ENCODE measurements at regions not wholly inside any gene's neighbourhood (a gene's known extent, or its start where the extent isn't known, plus 50 kb on each side); places are given as distances from the start of the nearest gene placed in this dataset.
"Not testable (repeated sequence)": the region's sequence is repeated elsewhere in the genome, so short reads cannot be mapped to it uniquely, and the experiment has no call there.

DNA sequence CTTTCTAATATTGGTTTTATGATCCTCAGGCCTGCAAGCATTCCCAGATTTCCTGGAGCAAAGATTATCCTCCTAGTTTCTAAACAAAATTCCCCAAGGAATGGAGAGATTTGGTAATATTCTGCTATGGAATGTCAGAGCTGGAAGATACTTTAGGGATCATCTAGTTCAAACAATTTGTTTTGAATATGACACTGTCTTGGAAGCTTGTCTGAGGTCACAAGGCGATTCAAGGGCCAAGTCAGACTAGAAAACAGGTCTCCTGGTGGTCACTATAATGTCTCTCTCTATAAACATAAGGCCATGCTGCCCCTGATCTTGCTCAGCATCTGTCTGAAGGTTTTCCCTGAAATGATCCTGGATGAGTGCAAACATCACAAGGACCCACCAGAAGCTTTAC lies 143.4 kb upstream of the BCL6 start:
- TF ChIP-seq, protein P1, sequence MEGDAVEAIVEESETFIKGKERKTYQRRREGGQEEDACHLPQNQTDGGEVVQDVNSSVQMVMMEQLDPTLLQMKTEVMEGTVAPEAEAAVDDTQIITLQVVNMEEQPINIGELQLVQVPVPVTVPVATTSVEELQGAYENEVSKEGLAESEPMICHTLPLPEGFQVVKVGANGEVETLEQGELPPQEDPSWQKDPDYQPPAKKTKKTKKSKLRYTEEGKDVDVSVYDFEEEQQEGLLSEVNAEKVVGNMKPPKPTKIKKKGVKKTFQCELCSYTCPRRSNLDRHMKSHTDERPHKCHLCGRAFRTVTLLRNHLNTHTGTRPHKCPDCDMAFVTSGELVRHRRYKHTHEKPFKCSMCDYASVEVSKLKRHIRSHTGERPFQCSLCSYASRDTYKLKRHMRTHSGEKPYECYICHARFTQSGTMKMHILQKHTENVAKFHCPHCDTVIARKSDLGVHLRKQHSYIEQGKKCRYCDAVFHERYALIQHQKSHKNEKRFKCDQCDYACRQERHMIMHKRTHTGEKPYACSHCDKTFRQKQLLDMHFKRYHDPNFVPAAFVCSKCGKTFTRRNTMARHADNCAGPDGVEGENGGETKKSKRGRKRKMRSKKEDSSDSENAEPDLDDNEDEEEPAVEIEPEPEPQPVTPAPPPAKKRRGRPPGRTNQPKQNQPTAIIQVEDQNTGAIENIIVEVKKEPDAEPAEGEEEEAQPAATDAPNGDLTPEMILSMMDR (IDR thresholded peaks at IDR 0.05) = no peak
- Mint-ChIP-seq H3K4me3 (ENCODE audit: unreplicated experiment) (no peak overlapping the region), H3K27ac (ENCODE audit: unreplicated experiment) (no peak overlapping the region), H3K36me3 (ENCODE audit: unreplicated experiment) (no peaks in the 10 kb centered on the region), H3K9me3 (ENCODE audit: unreplicated experiment) (peaks cover 8% of the 10 kb centered on the region), H3K27me3 (ENCODE audit: unreplicated experiment) (no peaks in the 10 kb centered on the region), H3K4me1 (ENCODE audit: unreplicated experiment) (peaks cover 7% of the 10 kb centered on the region)
- DNase-seq (ENCODE audit: extremely low spot score, unreplicated experiment) = no peak

DNA sequence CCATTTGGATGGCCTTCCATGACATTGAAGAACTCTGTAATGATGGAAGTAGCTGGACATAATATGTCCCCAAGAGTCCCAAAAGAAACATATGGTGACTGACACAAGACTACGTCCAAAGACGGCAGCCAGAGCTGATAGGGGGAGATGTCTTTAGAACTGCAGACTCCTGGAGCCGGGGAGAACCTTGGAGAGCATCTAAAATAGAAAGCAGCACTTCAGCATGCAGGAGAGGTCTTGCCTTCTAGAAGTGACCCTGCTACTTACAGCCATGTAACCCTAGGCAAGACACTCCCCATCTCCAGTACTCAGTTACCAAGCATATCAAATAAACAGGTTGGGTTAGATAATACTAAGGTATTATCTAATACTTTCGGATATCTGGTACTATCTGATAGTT lies 143.8 kb upstream of the BCL6 start:
- Mint-ChIP-seq H3K9me3 (ENCODE audit: unreplicated experiment) (peaks cover 8% of the 10 kb centered on the region), H3K4me3 (ENCODE audit: unreplicated experiment) (no peak overlapping the region), H3K36me3 (ENCODE audit: unreplicated experiment) (no peaks in the 10 kb centered on the region), H3K27ac (ENCODE audit: unreplicated experiment) (no peak overlapping the region), H3K4me1 (ENCODE audit: unreplicated experiment) (peaks cover 7% of the 10 kb centered on the region), H3K27me3 (ENCODE audit: unreplicated experiment) (no peaks in the 10 kb centered on the region)
- DNase-seq (ENCODE audit: extremely low spot score, unreplicated experiment) = no peak
- TF ChIP-seq, protein P1 (IDR thresholded peaks at IDR 0.05) = no peak

DNA sequence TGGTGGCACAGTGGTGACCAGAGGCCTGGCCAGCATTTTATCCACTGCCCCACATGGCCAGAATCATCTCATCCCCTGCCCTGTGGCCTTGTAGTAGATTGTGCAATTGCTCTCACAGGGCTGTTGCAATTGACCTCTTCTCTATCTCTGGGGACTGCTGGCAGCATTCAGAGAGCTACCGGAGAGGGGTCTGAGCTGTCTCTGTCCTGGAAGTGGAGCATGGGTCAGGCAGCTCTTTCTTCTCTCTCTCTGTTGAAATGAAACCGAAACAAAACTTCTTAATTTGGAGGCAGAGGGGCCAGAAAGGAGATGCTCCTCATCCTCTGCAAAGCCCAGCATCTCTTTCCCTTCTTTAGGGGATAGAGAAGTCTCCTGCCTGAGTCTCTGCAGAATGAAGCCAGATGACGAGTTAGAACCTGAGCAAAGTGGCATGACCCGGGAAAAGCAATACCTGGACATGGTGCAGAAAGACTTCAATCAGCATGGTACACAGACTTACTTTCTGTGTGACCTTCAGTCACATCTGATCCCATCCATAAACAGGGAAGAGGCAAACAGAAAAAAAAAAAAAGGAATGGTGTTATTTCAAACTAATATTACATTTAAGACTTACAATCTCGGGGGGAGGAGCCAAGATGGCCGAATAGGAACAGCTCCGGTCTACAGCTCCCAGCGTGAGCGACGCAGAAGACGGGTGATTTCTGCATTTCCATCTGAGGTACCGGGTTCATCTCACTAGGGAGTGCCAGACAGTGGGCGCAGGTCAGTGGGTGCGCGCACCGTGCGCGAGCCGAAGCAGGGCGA lies 144.5 kb upstream of the BCL6 start:
- Mint-ChIP-seq H3K4me3 (ENCODE audit: unreplicated experiment) (peak overlapping the region; percentile 57), H3K9me3 (ENCODE audit: unreplicated experiment) (peaks cover 8% of the 10 kb centered on the region), H3K4me1 (ENCODE audit: unreplicated experiment) (peaks cover 7% of the 10 kb centered on the region), H3K27me3 (ENCODE audit: unreplicated experiment) (no peaks in the 10 kb centered on the region), H3K36me3 (ENCODE audit: unreplicated experiment) (no peaks in the 10 kb centered on the region), H3K27ac (ENCODE audit: unreplicated experiment) (peak overlapping the region; percentile 45)
- TF ChIP-seq, protein P1 (IDR thresholded peaks at IDR 0.05) = no peak
- DNase-seq (ENCODE audit: extremely low spot score, unreplicated experiment) = no peak

DNA sequence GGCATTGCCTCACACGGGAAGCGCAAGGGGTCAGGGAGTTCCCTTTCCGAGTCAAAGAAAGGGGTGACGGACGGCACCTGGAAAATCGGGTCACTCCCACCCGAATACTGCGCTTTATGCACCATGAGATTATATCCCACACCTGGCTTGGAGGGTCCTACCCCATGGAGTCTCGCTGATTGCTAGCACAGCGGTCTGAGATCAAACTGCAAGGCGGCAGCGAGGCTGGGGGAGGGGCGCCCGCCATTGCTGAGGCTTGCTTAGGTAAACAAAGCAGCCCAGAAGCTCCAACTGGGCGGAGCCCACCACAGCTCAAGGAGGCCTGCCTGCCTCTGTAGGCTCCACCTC lies 145.1 kb upstream of the BCL6 start:
- not testable (repeated sequence) for H3K27me3 Mint-ChIP-seq (ENCODE audit: unreplicated experiment); H3K36me3 Mint-ChIP-seq (ENCODE audit: unreplicated experiment); H3K4me1 Mint-ChIP-seq (ENCODE audit: unreplicated experiment); DNase-seq (ENCODE audit: extremely low spot score, unreplicated experiment); H3K9me3 Mint-ChIP-seq (ENCODE audit: unreplicated experiment)
- Mint-ChIP-seq H3K27ac (ENCODE audit: unreplicated experiment) (peak overlapping the region; percentile 45), H3K4me3 (ENCODE audit: unreplicated experiment) (peak overlapping the region; percentile 57)

DNA sequence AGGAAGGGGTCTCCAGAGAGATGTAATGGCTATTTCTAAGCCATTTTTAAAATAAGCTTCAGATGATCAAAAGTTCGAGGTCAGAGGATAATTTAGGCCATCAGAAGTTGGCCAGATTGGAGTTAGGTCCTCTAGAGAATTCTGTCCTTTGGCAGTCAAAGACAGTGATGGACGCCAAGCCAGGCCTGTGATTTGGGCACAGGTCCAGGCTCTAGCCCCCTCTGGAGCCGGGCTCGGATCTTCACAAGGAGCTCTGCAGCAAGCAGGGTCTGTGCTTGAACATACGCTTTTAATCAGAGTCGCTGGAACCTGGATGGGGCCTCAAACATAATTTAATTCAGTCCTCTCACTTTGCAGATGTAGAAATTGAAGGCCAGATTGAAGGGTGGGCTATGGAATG lies 151.4 kb upstream of the BCL6 start:
- Mint-ChIP-seq H3K4me3 (ENCODE audit: unreplicated experiment) (no peak overlapping the region), H3K4me1 (ENCODE audit: unreplicated experiment) (no peaks in the 10 kb centered on the region), H3K27ac (ENCODE audit: unreplicated experiment) (no peak overlapping the region), H3K27me3 (ENCODE audit: unreplicated experiment) (peaks cover 20% of the 10 kb centered on the region), H3K36me3 (ENCODE audit: unreplicated experiment) (no peaks in the 10 kb centered on the region), H3K9me3 (ENCODE audit: unreplicated experiment) (no peaks in the 10 kb centered on the region)
- TF ChIP-seq, protein P1 (IDR thresholded peaks at IDR 0.05) = no peak
- no peak for DNase-seq (ENCODE audit: extremely low spot score, unreplicated experiment)

Data from osteocyte (in vitro differentiated cells).